NT2/D1 (cell line): ENCODE measurements at regions not wholly inside any gene's neighbourhood (a gene's known extent, or its start where the extent isn't known, plus 50 kb on each side); places are given as distances from the start of the nearest gene placed in this dataset.

Source experiments
- YY1 ChIP-seq: IDR thresholded peaks from 2 replicates; pipeline ENCODE4 v1.6.1; 2011; ENCODE audit not compliant: insufficient read length, insufficient read depth
- ZNF274 ChIP-seq: IDR thresholded peaks from 2 replicates; pipeline ENCODE4 v1.6.1; 2011; ENCODE audit warnings: mild to moderate bottlenecking, low read depth, low read length

DNA sequence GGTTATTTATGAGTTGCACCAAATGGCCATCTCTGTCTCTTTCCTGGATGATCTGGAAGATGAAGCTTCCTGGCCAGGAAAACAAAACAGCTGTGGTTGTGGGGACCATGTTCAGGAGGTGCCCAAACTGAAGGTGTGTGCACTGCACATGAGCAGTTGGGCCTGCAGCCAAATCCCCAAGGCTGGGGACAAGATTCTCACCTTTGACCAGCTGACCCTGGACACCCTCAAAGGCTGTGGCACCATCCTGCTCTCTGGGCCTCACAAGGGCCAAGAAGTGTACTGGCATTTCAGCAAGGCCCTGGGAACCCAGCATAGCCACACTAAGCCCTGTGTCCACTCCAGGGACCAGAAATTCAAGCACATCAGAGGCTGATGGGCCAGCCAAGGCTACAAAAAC lies 84.2 kb downstream of the KCNRG start:
- TF ChIP-seq ZNF274 = no peak
- no peak for TF ChIP-seq YY1
